ENCODE measurements at regions not wholly inside any gene's neighbourhood (a gene's known extent, or its start where the extent isn't known, plus 50 kb on each side); places are given as distances from the start of the nearest gene placed in this dataset.

- DNase-seq: no peak
Measured at GRCh38 chr4:130563889-130564418, 1468.0 kb downstream of the C4orf33 start.

GRCh38 chr4:130568746-130569145, 1472.8 kb downstream of the C4orf33 start:
- DNase-seq: no peak

- DNase-seq: no peak
Measured at GRCh38 chr4:130573742-130574141, 1477.8 kb downstream of the C4orf33 start.

GRCh38 chr4:130574215-130574614, 1478.3 kb downstream of the C4orf33 start:
- no peak for DNase-seq

GRCh38 chr4:130576218-130576617, 1480.3 kb downstream of the C4orf33 start:
- no peak for DNase-seq

GRCh38 chr4:130591091-130591490, 1495.1 kb downstream of the C4orf33 start:
- DNase-seq: no peak

GRCh38 chr4:130600706-130601105, 1504.8 kb downstream of the C4orf33 start:
- no peak for DNase-seq

GRCh38 chr4:130603043-130603442, 1507.1 kb downstream of the C4orf33 start:
- no peak for DNase-seq

- no peak for DNase-seq
Measured at GRCh38 chr4:130608121-130608520, 1512.2 kb downstream of the C4orf33 start.

GRCh38 chr4:130628531-130628930, 1532.6 kb downstream of the C4orf33 start:
- DNase-seq: no peak

GRCh38 chr4:130632731-130633604, 1537.0 kb downstream of the C4orf33 start:
- DNase-seq: no peak

- no peak for DNase-seq
Measured at GRCh38 chr4:130636486-130636885, 1540.5 kb downstream of the C4orf33 start.

- DNase-seq: no peak
Measured at GRCh38 chr4:130640592-130640991, 1544.6 kb downstream of the C4orf33 start.

- DNase-seq: no peak
Measured at GRCh38 chr4:130646886-130647285, 1550.9 kb downstream of the C4orf33 start.

GRCh38 chr4:130648570-130648969, 1552.6 kb downstream of the C4orf33 start:
- DNase-seq: no peak

- DNase-seq: no peak
Measured at GRCh38 chr4:130653842-130654241, 1557.9 kb downstream of the C4orf33 start.

GRCh38 chr4:130659320-130659719, 1563.4 kb downstream of the C4orf33 start:
- DNase-seq: no peak

GRCh38 chr4:130668859-130669258, 1572.9 kb downstream of the C4orf33 start:
- DNase-seq: no peak

- no peak for DNase-seq
Measured at GRCh38 chr4:130675266-130675665, 1579.3 kb downstream of the C4orf33 start.

- no peak for DNase-seq
Measured at GRCh38 chr4:130689181-130689580, 1593.2 kb downstream of the C4orf33 start.

- no peak for DNase-seq
Measured at GRCh38 chr4:130698251-130698650, 1602.3 kb downstream of the C4orf33 start.

GRCh38 chr4:130699004-130699403, 1603.1 kb downstream of the C4orf33 start:
- DNase-seq: no peak

- no peak for DNase-seq
Measured at GRCh38 chr4:130703211-130703935, 1607.4 kb downstream of the C4orf33 start.

GRCh38 chr4:130705023-130705422, 1609.1 kb downstream of the C4orf33 start:
- DNase-seq: no peak

Measured in MV-4-11 (cell line).